A673 (cell line): ENCODE measurements at regions not wholly inside any gene's neighbourhood (a gene's known extent, or its start where the extent isn't known, plus 50 kb on each side); places are given as distances from the start of the nearest gene placed in this dataset.

Experiments
- CTCF ChIP-seq: fragments of 300-800, 200-600 bp; sonication (generic); conservative IDR thresholded peaks from 2 replicates; pipeline ENCODE4 v1.5.1; 2017; ENCODE audit warnings: low read depth, mild to moderate bottlenecking, antibody characterized with exemption, low read length, moderate library complexity, mixed read lengths
- EZH2 ChIP-seq: fragments of 200-600 bp; sonication (generic); IDR thresholded peaks from 2 replicates; pipeline ENCODE4 v1.6.1; 2017; ENCODE audit warnings: borderline replicate concordance, low read depth, mild to moderate bottlenecking, mixed read lengths, antibody characterized with exemption, low read length; ENCODE audit not compliant: poor library complexity, severe bottlenecking

- TF ChIP-seq CTCF (no peak), EZH2 (no peak)
Measured at GRCh38 chr14:97453991-97454390, 656.8 kb downstream of the VRK1 start.
